Panc1 (cell line): ENCODE measurements at regions not wholly inside any gene's neighbourhood (a gene's known extent, or its start where the extent isn't known, plus 50 kb on each side); places are given as distances from the start of the nearest gene placed in this dataset.
"Not testable (repeated sequence)": the region's sequence is repeated elsewhere in the genome, so short reads cannot be mapped to it uniquely, and the experiment has no call there.

Source experiments
- ATAC-seq: fragments of 200-7000 bp; cut with Tn5 transposase; 2 replicates; pipeline ENCODE4 v1.9.1; 2020; ENCODE audit warnings: mild to moderate bottlenecking, moderate library complexity
- BruUV-seq: library from RNA; stranded (reverse); fragments of 400-500 nt; replicated peaks from 2 replicates; lab custom pipeline; 2021; lab: Mats Ljungman, UMichigan
- CTCF ChIA-PET: fragments of 300-600 bp; sonication (Branson Sonifier 250); formaldehyde crosslinking; loops from one replicate; lab custom pipeline; 2022; ENCODE audit warnings: antibody characterized with exemption; lab: Charles Lee
- POLR2A ChIA-PET: fragments of 300-600 bp; sonication (Branson Sonifier 250); formaldehyde crosslinking; loops from one replicate; lab custom pipeline; 2022; ENCODE audit warnings: antibody characterized with exemption; lab: Charles Lee
- DNase-seq: peaks from one replicate; pipeline ENCODE4 v3.0.0-alpha.2; 2010; ENCODE audit warnings: low read depth, low spot score
- H3K27ac ChIP-seq: 2 replicates; pipeline ENCODE4 v1.5.1; 2011; ENCODE audit warnings: mild to moderate bottlenecking, low read length, inconsistent platforms
- H3K27me3 ChIP-seq: fragments of 200-500 bp; sonication (Bioruptor generic); 2 replicates; pipeline ENCODE4 v1.6.0; 2014; ENCODE audit warnings: low read length, inconsistent platforms; ENCODE audit not compliant: control insufficient read depth, insufficient read depth
- H3K36me3 ChIP-seq: fragments of 200-500 bp; sonication (Bioruptor generic); 2 replicates; pipeline ENCODE4 v1.5.1; 2014; ENCODE audit warnings: inconsistent platforms, mild to moderate bottlenecking, low read length, moderate library complexity; ENCODE audit not compliant: control insufficient read depth, insufficient read depth
- H3K4me1 ChIP-seq: 2 replicates; pipeline ENCODE4 v1.5.1; 2011; ENCODE audit warnings: inconsistent platforms, mild to moderate bottlenecking, low read length, moderate library complexity; ENCODE audit not compliant: control insufficient read depth, insufficient read depth
- H3K4me3 ChIP-seq, 2 experiments: 2 replicates each; pipeline ENCODE4 v1.5.1; 2011 to 2012; ENCODE audit warnings: low read depth in 2 of 2, low read length in 2 of 2, mild to moderate bottlenecking in 2 of 2, inconsistent platforms in 1 of 2, moderate library complexity in 1 of 2
- H3K9me3 ChIP-seq: fragments of 200-500 bp; sonication (Bioruptor generic); 2 replicates; pipeline ENCODE4 v1.5.1; 2014; ENCODE audit warnings: low read depth, mild to moderate bottlenecking, inconsistent platforms, low read length, moderate library complexity; ENCODE audit not compliant: control insufficient read depth, insufficient read depth
- CTCF ChIP-seq: fragments of 450-650 bp; IDR thresholded peaks from 2 replicates; pipeline ENCODE4 v1.5.1; 2017; ENCODE audit warnings: mild to moderate bottlenecking
- POLR2AphosphoS5 ChIP-seq: IDR thresholded peaks from 2 replicates; pipeline ENCODE4 v1.6.1; 2012; ENCODE audit warnings: mild to moderate bottlenecking, low read depth, low read length, moderate library complexity
- REST ChIP-seq, 2 experiments: IDR thresholded peaks; 2 replicates each; pipeline ENCODE4 v1.6.1; 2011 to 2012; ENCODE audit warnings: low read depth in 2 of 2, control low read depth in 1 of 2, low read length in 1 of 2, mild to moderate bottlenecking in 1 of 2, moderate library complexity in 1 of 2; ENCODE audit not compliant: insufficient read depth in 1 of 2
- SIN3A ChIP-seq: IDR thresholded peaks from 2 replicates; pipeline ENCODE4 v1.6.1; 2012; ENCODE audit warnings: low read depth, mild to moderate bottlenecking, low read length, moderate library complexity, borderline replicate concordance; ENCODE audit not compliant: insufficient read depth
- TCF7L2 ChIP-seq: IDR thresholded peaks from 2 replicates; pipeline ENCODE4 v1.6.1; 2011; ENCODE audit warnings: mild to moderate bottlenecking, low read depth, low read length, inconsistent platforms
- in situ Hi-C: cut with HindIII; loops from 2 replicates; pipeline ENCODE4 v1.10.0; 2016; ENCODE audit warnings: low sequenced_read_pairs, low pct_unique_long_range_greater_than_20kb
- intact Hi-C: fragments of 100-400 bp; cut with micrococcal nuclease; formaldehyde crosslinking; loops from one replicate; pipeline ENCODE4 v1.10.0; 2022; ENCODE audit not compliant: unreplicated experiment

- in situ Hi-C loops (no loop called here), intact Hi-C loops (loop anchor here (5.0 kb wide), 1 partner anchor 243 kb away; no protein-coding TSS in a partner anchor)
- ATAC-seq (no peak), DNase-seq (no peak)
- no peaks in the 10 kb centered on the region for H3K9me3 ChIP-seq
- BruUV-seq: no TSS peak
- H3K4me3 ChIP-seq: no peak overlapping the region
- H3K27ac ChIP-seq: no peak overlapping the region
- H3K27me3 ChIP-seq: no peaks in the 10 kb centered on the region
- H3K36me3 ChIP-seq: no peaks in the 10 kb centered on the region
- TF ChIP-seq SIN3A: no peak
- no peak for TF ChIP-seq REST (IDR thresholded peaks at IDR 0.05; ENCODE audit: insufficient read depth in 1 of 2, low read depth in 2 of 2, low read length in 1 of 2)
- no peak for TF ChIP-seq CTCF
- no peak for TF ChIP-seq POLR2AphosphoS5
- no peak for TF ChIP-seq TCF7L2
- POLR2A ChIA-PET: no interaction called here
- CTCF ChIA-PET: no interaction called here
- H3K4me1 ChIP-seq: no peaks in the 10 kb centered on the region
Observed at GRCh38 chr12:82625523-82625922, 61.2 kb upstream of the TMTC2 start.

- in situ Hi-C loops: no loop called here
- ChIA-PET POLR2A (no interaction called here), CTCF (no interaction called here)
- H3K27me3 ChIP-seq: no peaks in the 10 kb centered on the region
- intact Hi-C loops: loop anchor here (2.0 to 5.0 kb wide), 2 partner anchors 101 to 245 kb away; no protein-coding TSS in a partner anchor
- TF ChIP-seq CTCF (peak; percentile 54), POLR2AphosphoS5 (no peak)
- BruUV-seq: no TSS peak
- no peak overlapping the region for H3K27ac ChIP-seq
- H3K36me3 ChIP-seq: no peaks in the 10 kb centered on the region
- no peak overlapping the region for H3K4me3 ChIP-seq
- ATAC-seq (peak; percentile 63; the same call in 1 of the 2 replicates), DNase-seq (no peak)
- no peaks in the 10 kb centered on the region for H3K4me1 ChIP-seq
- no peaks in the 10 kb centered on the region for H3K9me3 ChIP-seq
Observed at GRCh38 chr12:82627799-82628198, 58.9 kb upstream of the TMTC2 start.

GRCh38 chr12:82634495-82635258, 52.0 kb upstream of the TMTC2 start:
- CTCF ChIA-PET, H3K4me3 ChIP-seq, BruUV-seq, H3K27ac ChIP-seq, DNase-seq, in situ Hi-C loops, intact Hi-C loops, H3K9me3 ChIP-seq, H3K36me3 ChIP-seq, ATAC-seq, H3K4me1 ChIP-seq, POLR2A ChIA-PET, H3K27me3 ChIP-seq: not testable (repeated sequence)
